Right hindlimb (tissue), 1 donor: ENCODE measurements at regions not wholly inside any gene's neighbourhood (a gene's known extent, or its start where the extent isn't known, plus 50 kb on each side); places are given as distances from the start of the nearest gene placed in this dataset.

ENCODE experiments used
- DNase-seq: peaks from one replicate; pipeline ENCODE4 v3.0.0-alpha.2; 2018

DNA sequence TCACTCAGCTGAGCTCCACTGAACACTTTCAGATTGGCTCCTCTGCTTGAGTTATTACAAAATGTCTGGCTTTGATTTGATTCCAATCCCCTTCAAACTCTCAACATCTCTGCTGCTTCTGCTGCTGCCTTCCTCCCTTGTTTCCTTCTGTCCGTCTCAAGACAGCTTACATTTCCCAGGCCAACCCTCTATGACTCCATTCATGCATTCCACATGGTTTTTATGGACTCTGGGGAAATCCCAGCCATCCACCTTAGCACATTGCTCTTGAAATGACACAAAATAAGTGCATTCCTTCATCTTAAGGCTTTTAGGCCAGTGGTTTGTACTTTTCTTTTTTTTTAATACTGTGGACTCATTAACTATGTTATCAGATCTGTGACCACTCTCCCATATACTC is 68.5 kb upstream of the TMEM164 start:
- no peak for DNase-seq

DNA sequence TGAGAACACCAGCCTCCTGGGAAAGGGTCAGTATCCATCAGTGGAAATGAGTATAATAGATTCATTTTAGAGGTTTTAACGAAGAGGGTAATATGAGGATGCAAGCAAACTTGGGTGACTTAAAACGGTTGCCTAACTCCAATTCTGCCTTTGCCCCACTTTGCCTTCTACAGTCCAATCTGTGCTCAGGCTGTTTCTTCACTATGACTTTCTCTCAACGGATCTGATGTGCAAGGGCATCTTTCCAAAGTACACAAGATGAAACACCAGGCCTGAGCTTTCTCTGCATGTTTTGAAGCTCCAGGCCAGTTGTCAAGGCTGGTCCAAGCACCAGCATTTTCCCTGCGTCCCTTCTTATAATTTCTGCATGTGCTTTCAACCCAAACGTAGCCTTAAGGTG is 68.0 kb upstream of the TMEM164 start:
- DNase-seq, result no peak

DNA sequence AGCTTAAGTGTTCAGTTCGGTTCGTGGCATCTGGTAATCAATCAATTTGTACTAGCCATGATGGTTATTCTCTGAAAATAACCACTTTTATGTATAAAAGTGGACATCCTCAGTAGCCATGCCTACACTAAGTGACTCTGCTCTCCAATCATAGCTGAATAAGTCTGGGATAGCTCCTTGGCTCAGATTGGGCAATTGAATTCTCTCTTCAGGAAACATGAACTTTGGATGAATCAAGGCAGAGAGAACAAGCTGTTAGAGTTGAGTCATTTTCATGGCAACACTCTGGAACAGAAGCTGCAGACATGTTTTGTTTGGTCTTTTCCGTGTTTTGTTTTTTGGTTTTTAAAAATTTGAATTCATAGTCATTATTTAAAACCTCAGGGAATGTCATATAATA is 66.8 kb upstream of the TMEM164 start:
- DNase-seq, result no peak

DNA sequence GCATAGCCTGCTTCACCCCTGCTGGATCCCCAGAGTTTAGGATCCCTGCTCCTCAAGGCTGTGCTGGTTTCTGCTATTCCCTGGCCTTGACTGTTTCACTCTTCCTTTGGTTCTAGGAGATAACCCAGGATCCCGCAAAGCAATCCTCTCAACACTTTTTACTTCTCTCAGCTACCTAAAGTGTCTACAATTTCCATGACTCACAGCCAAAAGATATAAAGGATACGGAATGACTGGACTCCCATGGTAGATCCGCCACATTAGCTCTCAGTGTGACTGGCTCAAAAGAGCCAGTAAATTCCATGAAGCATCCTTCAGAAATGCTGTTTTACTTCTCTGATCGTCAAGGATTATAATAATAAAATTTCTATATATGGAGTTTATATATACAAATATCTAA is 66.3 kb upstream of the TMEM164 start:
- no peak for DNase-seq

DNA sequence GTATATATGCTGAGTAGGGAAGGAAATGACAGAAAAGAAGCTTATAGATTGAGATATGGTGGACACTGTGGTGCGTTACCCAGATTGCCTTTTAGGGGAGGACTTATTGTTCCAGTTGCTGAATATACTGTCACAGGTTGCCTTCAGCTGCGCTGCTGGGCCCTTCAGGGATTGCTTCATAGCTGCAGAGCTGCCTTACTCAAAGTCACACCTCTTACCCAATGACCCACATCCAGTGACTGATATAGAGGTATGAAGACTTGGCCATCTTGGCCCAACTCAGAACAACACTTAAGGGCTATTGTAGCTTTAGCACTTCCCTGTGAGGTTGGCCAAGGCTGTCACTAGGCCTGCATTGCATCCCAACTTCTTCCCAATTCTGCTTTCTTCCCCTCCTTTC is 63.4 kb upstream of the TMEM164 start:
- no peak for DNase-seq

DNA sequence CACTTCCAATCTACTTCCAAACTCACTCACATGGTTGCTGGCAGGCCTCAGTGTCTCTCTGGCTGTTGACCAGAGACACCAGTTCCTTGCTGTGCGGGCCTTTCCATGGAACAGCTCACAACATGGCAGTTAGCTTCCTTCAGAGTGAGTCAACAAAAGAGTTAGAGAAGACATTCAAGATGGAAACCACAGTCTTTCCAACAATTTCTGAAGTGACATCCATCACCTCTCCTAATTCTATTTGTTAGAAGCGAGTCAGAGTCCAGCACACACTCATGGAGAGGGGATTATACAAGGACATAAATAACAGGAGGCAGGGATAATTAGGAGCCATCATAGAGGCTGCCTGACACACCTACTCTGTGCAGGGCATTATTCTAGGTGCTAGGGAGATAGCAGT is 62.5 kb upstream of the TMEM164 start:
- DNase-seq, result no peak

DNA sequence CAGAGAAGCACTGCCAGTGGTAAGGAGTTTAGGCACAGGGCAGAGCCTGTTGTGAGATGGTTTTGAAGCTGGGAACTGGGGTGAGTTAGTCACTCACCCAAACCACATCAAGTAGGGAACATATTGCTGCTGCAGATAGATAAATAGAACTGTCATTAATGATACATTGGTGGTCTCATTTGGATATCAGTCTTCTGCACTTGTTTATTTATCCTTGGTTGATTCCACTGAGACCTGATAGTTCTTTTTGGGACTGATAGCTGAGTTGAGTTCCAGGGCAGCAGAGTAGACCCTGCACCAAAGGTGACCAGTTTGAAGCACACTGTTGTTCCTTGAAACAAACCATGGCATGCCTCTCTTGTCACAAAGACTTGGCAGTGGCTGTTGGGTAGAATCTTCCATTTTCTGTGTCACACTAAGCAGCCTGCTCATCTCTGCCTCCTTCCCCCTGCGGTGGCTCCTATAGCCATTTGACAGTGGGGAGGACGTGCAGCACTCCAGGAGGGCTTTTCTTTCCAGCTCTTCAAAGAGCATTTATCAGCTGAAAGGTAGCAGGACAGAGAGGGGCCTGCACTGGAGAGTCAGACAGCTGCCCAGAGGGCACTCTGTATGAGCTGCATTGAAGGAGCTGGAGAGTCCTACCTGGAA is 59.7 kb upstream of the TMEM164 start:
- no peak for DNase-seq

DNA sequence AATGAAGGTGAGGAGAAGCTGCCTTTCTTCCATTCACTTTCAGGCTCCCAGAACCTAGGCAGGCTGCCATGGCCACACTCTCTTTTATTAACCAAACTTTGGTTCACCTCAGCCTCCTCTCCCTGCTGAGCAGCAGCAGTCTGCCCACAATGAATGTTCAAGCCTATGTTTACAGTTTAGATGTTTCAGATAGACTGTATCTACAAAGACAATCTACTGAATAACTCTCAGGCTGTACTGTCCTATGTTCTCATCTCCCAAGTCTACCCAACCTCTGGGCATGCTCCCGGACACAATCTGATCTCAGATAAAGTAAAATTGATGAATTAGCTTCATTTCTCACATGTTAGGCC is 59.2 kb upstream of the TMEM164 start:
- no peak for DNase-seq

DNA sequence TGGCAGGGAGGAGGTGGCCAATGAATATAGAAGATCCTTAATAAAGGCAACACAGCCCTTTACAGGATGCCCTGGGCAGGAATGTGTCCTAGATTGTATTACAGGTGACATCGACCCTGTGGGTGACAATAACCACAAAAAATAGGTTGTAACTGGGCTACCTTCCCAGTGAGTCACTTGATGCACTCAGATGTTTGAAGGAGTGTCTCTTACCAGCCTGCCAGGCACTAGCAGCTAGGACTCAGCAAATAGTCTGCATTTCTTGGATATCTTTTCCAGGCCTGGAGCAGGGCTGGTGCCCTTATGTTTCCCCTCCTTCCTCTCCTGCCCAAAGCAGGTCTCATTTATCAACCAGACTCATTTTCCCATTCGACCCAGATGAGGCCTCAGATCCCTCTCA is 50.9 kb upstream of the TMEM164 start:
- no peak for DNase-seq

DNA sequence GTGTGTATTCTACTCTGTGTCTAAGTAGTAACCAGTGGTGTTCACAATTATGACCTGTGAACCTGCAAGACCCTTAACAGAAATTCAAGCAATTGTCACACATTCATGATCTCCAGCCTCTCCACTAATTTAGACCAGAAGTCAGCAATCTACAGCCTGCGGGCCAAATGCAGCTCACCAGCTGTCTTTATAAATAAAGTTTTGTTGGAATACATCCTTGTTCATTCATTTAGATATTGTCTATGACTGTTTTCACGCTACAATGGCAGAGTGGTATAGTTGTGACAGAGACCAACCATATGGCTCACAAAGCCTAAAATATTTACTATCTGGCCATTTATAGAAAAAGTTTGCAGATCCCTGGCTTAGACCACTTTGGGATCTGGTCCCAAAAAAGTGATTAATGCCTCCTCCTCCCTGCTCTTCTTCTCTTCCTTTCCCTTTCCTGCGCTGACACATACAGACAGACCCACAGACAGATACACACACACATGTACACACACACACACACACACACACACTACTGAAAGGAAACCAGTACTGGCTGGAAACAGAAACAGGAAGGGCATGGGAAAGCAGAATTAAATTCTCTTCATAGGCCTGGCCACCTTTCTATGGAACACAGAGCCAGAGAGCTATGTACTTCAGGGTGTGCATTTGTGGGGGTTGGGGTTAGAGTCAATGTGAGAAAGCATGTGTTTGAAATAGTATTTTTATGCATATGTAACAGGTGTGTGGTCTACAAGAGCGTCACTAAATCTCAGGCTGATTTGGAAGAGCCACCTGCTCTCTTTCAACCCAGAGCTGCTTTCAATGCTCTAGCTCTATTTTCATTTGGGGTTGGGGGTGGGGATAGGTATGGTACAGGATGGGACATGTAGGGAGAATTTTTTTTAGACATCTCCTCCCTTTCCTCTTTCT is 49.7 kb upstream of the TMEM164 start:
- DNase-seq, result no peak
